Hematopoietic multipotent progenitor cell treated with erythropoietin and hydrocortisone succinate and interleukin-3 and kit ligand, for 8 days (in vitro differentiated cells): ENCODE measurements at regions not wholly inside any gene's neighbourhood (a gene's known extent, or its start where the extent isn't known, plus 50 kb on each side); places are given as distances from the start of the nearest gene placed in this dataset.

Source experiments
- DNase-seq: peaks from one replicate; pipeline ENCODE4 v3.0.0-alpha.2; 2015

- DNase-seq, result no peak
Observed at GRCh38 chr4:1472911-1473518, 66.8 kb upstream of the NKX1-1 start.

- no peak for DNase-seq
Observed at GRCh38 chr4:1472148-1472797, 66.0 kb upstream of the NKX1-1 start.

- DNase-seq, result peak; percentile 8
Observed at GRCh38 chr4:1471443-1472147, 65.4 kb upstream of the NKX1-1 start.

DNA sequence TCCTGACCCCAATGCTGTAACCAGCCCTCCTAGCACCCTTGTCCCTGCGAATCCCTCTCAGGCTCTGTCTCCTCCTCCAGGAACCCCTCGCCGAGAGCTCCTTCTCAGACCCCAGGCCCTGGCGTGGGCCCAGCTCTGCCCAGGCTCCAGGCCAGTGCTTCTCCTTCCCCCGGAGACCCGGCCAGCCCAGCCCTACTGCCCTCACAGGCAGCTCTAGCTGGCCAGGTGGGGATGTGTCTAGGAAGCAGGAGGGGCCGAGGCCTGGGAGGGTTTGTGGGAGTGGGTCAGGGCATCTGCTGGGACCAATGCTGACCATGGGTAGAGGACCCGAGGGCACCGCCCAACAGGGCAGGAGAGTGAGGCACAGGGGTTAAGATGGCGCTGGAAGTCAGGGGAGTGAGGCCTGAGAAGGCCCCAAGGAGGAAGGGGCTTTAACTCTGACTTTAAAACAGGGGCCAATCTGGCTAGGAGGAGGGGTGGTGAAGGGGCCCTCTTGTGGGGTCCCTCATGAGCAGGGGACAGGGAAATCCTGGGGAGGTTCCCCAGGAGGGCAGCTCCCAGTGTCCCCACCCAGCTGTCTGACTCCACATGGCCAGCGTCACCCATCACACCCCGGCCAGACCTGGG, 64.7 kb upstream of the NKX1-1 start:
- no peak for DNase-seq

DNA sequence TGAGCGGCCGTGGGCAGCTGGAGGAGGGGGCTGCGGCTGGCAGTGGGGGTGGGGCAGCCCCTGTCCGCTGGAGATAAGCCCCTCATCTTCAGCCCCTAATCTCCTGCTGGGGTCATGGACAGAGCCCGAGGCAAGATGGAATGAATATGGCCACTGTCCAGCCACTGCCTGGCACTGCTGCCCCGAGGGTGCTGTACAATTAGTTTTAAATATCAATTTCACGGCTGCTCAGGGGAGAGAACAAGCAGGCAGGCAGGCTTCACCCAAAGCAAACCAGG, 64.1 kb upstream of the NKX1-1 start:
- DNase-seq, result no peak

DNA sequence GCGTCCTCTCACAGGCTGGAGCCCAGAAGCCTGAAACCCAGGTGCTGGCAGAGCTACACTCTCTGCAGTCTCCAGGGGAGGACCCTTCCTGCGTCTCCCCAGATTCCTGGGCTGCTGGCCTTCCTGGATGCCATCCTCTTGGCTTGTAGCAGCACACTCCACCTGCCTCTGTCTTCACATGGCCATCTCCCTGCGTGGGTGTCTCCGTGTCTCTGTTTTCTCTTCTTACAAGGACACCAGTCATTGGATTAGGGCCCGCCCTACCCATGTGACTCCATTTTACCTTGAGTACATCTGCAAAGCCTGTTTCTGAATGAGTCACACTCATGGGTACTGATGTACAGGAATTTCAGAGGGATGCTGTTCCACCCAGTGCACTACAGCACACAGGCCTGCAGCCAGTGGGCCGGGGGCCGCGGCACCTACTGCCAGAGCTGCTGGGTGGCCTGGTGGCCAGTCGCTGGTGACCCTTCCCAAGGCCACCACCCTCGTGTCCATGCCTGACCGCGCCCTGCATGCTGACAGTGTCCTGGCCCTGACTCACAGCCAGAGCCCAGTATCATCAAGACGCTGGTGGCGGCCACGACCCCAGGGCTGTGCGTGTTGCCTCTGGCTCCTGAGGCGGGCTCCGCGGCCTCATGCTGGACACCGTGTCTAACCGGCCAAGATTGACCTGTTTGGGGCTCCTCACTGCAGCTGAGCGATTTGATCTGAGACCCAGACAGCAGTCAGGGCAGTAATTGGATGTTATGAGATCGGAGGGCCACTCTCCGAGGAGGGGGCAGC, 63.6 kb upstream of the NKX1-1 start:
- no peak for DNase-seq

DNA sequence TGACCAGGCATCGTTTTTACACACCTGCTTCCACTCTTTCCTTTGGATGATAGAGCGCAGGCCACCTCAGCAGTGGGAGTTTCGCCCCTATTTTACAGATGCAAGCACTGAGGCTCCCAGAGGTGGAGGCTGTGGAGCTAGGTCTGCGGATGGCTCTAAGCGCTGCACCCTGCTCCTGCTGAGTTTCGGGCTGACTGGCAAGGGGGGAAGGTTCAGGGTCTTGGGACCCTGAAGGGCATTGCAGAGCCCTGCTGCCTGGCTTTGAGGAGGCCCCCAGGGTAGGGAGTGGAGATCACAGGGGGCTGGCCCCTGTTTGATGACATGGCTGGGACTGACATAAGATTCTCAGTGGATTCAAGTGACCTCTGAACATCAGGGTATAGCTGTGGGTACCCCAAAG, 62.8 kb upstream of the NKX1-1 start:
- no peak for DNase-seq

- no peak for DNase-seq
Observed at GRCh38 chr4:1467581-1468458, 61.6 kb upstream of the NKX1-1 start.

DNA sequence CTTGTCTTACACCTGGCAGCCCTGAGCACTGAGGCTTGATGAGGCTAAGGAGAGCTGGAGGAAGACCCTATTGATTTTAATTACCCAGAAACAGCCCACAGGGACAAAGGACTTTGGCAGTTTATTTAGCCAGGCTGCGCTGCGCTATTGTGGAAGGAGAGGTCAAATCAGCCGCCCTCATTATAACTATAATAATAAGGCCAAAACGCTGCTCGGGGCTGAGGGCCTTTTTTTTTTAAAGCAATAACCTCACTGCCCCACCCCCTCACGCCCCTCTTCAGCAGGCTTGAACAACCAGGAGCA, 60.6 kb upstream of the NKX1-1 start:
- DNase-seq, result no peak

DNA sequence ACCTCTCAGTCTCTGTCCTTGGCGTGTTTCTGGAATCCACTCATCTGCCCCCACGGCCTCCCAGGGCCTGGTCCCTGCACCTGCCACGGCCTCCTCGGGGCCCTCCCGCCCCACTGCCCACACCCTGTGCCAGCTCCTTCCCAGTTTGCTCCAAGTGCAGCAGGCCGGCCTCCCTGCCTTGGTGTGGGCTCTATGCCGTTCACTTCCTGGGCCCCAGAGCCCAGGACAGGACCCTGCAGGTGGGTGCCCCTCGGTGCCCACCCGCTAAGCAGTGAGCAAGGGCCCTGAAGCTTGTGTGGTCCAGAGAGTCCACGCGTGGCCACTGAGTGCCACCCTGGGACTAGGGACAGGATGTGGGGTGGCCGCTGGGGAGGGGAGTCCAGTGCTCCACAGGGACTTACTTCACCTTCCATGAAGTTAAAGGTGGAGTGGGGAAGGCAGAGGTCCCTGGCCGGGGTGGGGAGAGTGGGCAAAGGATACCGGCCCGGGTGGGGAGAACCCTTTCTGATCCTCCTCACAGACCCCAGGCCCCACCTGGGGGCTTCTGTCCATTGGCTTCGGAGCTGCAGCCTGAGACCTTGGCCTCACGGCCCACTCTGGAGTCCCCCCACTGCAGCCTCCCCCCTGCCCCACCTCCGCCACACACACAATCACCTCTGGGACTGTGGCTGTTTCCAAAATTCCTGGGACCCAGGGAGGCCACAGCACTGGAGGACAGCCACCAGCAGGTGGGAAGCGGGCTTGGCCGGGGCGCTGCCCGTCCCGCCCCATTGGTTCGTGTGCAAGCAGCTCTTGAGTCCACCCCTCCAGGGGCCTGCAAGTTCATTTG, 60.0 kb upstream of the NKX1-1 start:
- no peak for DNase-seq

GRCh38 chr4:1465173-1466033, 59.2 kb upstream of the NKX1-1 start:
- DNase-seq, result no peak

GRCh38 chr4:1464581-1465171, 58.4 kb upstream of the NKX1-1 start:
- DNase-seq, result no peak

DNA sequence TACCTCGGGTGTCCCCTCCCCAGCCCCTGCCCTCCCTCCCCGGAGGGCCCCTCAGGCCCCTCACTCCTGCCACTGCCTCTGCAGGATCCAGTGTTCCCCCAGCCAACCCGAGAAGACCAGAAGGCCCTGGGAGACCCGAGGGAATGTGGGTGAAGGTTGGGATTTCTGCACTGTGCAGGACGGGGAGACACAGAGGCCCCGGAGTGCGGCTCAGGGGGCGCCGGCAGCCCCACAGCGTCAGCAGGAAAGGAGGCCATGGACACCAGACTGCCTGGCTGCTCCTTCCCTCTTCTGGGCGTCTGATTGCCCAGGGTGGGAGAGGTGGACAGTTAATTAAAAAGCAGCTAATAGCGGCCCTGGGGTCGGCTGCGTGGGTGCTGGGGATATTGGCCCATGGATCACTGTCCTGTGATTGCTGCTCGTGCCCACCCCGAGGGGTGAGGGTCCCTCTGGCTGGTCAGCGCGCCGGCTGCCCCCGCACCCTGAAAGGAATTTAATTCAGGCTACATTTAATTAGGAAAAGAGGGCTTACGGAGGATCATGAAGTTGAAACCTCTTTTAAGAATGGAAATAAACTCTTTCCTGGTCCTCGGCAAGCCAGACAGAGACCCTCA, 57.8 kb upstream of the NKX1-1 start:
- DNase-seq, result no peak

GRCh38 chr4:1463088-1463926, 57.1 kb upstream of the NKX1-1 start:
- no peak for DNase-seq

- no peak for DNase-seq
Observed at GRCh38 chr4:1462768-1463075, 56.5 kb upstream of the NKX1-1 start.

DNA sequence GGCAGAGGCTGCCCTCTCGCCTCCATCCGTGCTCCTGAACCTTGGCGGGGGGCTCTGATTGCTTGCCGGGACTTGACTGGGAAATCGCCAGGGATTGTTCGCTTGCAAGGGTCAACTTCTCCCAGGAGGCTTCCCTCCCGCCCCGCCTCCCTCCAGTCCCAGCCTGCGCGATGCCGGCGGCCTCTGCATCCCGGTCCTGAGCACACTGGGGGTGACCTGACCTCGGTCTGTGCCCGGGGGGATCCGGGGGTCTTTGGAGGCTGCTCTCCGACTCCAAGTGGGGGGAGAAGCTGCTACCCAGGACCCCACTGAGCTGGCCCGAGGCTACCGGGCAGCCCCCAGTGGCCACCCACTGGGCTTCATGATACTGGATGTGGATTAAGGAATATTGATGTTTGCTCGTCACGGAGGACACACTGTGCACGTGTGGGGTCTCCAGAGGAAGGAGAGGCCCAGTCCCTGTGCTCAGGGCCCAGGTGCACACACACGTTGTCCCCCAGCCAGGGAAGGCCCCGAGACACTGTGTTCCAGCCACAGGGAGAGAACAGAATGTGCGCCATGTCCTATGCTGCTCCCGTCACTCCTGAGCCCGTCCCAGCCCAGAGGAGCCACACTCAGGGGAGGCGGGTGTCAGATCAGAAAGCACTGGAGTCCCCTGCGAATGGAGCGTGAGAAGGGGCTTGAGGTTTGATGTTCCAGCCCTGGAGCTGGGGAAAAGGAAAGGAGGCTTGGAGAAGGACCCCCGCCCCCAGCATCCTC, 55.9 kb upstream of the NKX1-1 start:
- no peak for DNase-seq

GRCh38 chr4:1460967-1461868, 55.0 kb upstream of the NKX1-1 start:
- DNase-seq, result no peak
